NCI-H146 (cell line): ENCODE measurements at regions not wholly inside any gene's neighbourhood (a gene's known extent, or its start where the extent isn't known, plus 50 kb on each side); places are given as distances from the start of the nearest gene placed in this dataset.

Experiments
- DNase-seq: peaks from one replicate; lab custom pipeline; 2025; lab: John Stamatoyannopoulos, UW

- no peak for DNase-seq
Measured at GRCh38 chr10:44856696-44857095, 54.4 kb upstream of the TMEM72 start.

GRCh38 chr10:44857363-44858016, 53.6 kb upstream of the TMEM72 start:
- DNase-seq, result peak; percentile 47

GRCh38 chr10:44858017-44858371, 53.1 kb upstream of the TMEM72 start:
- DNase-seq, result no peak

- DNase-seq, result no peak
Measured at GRCh38 chr10:44858988-44859387, 52.1 kb upstream of the TMEM72 start.

DNA sequence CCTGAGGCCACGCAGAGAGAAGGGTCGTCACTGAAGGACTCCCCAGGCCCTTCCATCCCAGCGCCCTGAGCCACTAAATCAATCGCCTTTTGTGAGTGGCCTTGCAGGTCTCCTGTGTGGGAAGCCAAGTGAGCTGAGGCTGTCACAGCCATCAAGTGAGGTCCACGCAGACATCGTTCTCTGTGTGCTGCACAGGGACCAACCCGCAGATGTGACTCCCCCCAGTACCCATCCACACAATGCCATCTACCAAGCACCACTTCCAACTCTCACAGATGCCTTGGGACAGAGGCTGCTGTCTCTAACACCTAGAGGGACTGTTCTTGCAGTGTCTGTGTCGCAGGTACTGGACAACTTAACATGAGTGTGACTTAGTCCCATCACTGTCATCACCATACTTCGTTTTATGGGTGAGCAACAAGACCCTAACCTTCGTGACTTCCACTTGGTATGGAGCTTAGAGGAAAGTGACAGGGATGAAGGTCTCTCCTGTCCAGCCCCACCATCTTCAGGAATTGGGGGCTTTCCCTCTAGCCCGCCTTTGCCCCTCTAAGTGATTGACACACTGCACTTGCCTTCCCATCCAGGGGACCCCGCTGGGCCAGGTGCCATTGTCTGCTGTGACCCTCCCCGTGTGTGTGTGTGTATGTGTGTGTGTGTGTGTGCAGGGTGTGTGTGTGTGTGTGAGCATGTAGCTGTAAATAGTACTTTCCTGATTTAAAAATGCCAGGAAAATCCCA, 51.4 kb upstream of the TMEM72 start:
- DNase-seq, result no peak

DNA sequence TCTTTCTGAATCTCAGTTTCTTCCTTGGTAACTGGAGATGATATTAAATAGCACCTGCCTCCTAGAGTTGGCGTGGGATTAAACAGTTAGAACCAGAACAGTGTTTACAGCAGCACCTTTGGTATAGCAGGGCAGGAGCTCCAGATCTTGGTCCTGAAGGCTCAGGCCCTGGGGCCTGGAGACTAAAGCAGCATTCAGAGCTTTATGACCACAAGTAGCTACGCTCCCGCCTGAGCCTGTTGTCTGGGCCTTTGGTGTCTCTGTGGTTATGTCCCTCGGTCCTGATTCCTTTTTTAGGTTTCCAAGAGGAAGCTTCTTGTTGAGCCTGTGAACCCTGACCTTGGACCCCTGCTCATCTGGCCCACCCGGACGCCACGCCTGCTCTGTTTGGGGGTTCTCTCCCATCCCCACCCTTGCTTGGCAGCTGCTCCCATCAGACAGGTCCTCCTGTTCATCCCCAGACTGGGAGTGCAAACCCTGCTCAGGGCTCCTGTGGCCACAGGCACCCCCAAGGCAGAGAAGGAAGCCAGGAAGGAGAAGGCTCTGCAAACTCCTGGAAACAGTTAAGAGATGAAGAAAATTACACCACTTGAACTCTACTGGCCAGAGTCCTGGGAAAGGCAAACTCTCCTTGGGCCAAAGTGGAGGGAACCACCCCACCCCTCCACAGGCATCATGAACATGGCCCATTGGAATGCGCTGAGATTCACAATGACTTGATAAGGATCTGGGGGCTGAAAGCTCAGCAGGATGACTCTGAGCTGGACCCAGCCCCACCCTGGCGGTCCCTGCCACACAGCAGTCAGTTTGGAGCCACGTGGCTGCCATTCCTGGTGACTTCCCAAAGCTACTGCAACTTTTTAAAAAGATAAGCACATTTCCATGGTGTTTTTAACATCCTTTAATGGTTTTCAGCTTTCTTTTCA, 50.1 kb upstream of the TMEM72 start:
- no peak for DNase-seq
